AG08395 (cell line): ENCODE measurements at regions not wholly inside any gene's neighbourhood (a gene's known extent, or its start where the extent isn't known, plus 50 kb on each side); places are given as distances from the start of the nearest gene placed in this dataset.
A peak's percentile ranks its signal among the peaks of the same experiment; 100 is the strongest.
"Not testable (repeated sequence)": the region's sequence is repeated elsewhere in the genome, so short reads cannot be mapped to it uniquely, and the experiment has no call there.

Source experiments
- DNase-seq: peaks from one replicate; pipeline ENCODE4 v3.0.0; 2012; ENCODE audit warnings: mixed read lengths, low spot score

DNA sequence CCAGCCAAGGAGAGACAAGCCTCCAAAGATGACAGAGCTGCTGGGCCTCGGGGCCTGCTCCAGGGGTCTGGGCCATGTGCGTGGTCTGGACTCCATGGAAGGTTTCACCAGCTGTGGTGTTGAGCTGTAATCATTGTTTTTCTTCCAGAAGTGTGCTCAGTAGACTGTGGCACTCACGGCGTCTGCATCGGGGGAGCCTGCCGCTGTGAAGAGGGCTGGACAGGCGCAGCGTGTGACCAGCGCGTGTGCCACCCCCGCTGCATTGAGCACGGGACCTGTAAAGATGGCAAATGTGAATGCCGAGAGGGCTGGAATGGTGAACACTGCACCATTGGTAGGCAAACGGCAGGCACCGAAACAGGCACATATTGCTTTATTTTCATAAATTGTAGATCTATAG, 164.8 kb upstream of the WWC1 start:
- no peak for DNase-seq

GRCh38 chr5:168128111-168128510, 163.3 kb upstream of the WWC1 start:
- DNase-seq: no peak

DNA sequence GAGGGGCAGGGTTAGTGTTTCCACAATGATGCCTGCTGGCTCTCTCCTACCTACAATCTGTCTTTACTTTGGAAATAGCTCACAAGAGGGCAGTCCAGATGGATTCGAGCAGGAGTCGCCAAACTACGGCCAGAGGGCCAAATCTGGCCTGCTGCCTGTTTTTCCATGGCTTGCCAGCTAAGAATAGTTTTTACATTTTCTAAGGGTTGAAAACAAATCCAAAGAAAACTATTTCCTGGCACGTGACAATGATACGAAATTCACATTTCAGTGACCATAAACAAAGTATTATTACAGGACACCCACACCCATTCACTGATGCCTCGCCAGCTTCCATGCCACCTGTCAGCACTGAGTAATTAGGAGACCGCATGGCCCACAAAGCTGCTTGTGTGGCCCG, 162.9 kb upstream of the WWC1 start:
- no peak for DNase-seq

- no peak for DNase-seq
These were observed 159.9 kb upstream of the WWC1 start for GRCh38 chr5:168131519-168131918.

DNA sequence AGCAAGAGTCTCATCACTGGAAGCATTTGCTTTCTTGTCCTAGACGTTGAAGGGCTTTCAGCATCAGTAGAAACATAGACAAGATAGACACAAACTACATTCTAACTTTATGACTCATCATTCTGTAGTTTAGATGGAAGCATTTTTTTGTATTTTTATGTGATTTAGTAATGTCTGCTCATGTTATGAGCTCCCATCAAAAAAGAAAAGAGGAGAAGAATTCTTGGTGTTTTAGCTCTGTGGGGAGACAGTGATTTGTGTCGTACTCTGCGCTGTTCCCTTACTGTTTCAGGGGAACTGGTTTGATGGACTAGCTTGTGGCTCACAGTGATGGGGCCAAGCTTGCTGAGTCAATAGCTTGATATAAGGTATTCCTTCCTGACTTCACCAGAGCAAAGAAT, 159.2 kb upstream of the WWC1 start:
- DNase-seq: peak; percentile 70

DNA sequence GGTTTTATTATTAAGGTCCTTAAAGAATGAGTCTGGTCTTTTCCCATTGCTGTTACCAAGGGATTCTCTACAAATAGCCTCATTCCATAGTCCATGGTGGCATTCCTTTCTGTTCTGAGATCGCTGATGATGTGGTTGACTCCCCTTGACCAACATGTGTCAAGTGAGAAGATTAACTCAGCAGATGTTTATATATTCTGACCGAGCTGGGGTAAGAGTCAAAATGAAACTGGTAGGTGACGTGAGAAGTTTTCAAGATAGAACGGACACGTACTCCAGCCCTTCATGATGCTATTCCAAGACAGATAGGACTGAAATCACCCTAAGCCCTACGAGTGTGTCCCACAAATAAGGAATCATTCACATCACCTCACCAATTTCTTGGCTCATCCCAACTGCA, 155.5 kb upstream of the WWC1 start:
- no peak for DNase-seq

DNA sequence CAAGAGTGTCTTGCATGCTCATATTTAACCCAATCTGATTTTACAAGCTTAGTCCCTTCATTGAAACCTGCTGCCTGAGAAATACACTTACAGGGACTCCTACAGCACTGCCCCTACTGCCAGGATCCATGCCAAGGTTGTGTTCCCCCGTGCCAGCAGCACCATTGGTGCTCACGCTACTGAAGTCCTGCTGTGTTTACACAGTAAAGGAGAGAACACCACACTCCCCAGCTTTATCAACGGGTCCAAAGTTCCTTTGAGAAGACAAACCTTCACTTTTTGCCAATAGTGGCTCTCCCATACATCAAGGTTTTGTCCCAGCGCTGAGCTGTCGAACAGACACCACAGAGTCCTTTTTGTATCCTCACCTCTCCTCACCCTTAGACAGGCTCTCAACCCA, 155.1 kb upstream of the WWC1 start:
- DNase-seq: no peak

DNA sequence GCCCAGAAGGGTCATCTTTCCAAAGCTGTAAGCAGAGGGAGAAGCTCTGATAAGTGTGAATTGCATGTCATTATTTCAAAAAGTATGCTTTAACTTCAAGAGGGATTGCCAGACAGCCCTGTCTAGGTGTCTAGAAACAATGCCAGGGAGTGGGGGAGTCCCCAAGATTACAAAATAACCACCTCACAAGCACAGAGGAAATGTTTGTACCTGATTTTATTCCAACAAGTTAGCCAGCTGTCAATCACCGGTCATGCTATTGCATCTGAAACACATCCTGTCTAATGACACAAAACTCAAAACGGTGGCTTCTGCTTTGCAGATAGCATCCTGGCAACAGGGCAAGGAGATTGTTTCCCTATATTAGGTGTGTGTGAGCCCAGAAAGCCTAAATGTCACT, 154.2 kb upstream of the WWC1 start:
- DNase-seq: no peak

- no peak for DNase-seq
These were observed 151.2 kb upstream of the WWC1 start for GRCh38 chr5:168140241-168140640.

- DNase-seq: no peak
These were observed 149.0 kb upstream of the WWC1 start for GRCh38 chr5:168142402-168142801.

DNA sequence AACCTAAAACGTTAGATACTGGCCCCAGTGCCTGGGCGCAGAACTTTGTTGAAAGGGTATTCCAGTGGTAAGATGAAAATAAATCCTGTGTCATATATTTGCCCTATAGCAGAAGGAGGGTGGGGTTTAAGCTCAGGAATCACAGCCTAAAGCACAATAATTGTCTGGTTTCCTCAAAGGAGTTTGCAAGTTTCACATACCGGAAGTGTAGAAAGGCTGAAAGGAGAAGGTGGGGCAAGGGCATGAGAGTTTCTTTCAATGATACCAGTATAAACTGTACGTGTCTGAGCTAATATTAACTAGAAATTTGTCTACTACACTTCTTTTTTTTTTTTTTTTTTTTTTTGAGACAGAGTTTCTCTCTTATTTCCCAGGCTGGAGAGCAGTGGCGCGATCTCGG, 147.9 kb upstream of the WWC1 start:
- DNase-seq: not testable (repeated sequence)

DNA sequence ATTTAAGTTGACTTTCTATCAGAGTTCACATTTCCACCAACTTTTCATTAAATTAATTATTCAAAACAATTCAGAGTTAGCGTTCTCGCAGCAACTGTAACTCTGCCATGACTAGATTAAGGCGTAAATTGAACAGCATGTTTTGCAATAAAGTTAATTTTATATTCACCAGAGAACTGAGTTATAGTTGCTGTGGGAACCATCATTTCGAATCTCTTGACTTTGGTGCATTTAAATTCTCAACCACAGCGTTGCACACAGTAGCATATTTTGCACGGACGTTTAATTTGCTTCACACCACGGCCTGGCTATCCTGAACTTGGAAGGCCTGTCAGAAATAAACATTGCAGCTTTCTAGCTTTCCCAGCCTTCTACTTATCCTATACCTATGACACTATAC, 144.3 kb upstream of the WWC1 start:
- DNase-seq: no peak

GRCh38 chr5:168147568-168148360, 143.7 kb upstream of the WWC1 start:
- DNase-seq: no peak

- no peak for DNase-seq
These were observed 140.4 kb upstream of the WWC1 start for GRCh38 chr5:168151041-168151440.

DNA sequence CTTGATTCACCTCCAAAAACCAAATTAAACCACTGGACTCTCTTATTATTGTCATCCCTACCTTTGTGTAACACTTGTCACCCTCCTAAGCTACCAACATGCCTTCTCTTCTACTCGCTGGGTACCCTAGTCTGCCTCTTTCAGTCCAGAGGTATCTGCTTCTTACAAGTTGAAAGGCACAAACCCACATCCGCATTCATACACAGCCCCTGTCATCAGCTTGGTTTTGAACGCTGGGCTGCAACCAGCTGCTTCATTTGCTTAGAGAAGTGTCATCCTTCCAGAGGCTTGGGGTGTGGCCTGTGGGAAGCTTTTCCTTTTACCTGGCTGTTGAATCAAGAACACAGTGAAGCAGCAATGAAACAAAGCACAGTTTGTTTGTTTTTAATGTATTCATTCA, 138.8 kb upstream of the WWC1 start:
- no peak for DNase-seq

DNA sequence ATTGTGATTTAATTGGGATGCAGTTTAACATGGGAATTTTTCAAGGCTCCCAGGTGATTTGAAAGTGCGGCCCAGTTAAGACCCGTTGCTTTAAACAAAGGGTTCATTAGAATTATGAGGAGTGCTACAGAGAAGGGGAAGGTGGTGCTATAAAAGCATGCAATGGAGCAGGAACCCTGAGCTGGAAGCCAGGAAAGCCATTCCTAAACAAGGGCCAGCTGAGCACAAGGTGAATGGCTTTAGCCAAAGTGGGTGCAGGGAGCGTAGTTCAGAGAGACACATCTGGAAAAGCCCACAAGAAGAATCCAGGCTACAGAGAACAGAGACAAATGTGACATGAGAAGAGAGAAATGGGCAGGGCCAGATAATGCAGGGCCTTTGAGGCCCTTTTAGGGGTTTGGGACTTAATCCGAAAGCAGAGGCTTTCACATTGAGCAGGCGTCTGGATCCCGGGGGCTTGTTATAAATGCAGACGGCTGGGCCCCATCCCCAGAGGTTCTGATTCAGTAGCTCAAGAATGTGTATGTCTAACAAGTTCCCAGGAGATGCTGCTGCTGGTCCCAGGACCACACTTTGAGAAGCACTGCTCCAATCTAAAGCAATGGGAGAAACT, 138.1 kb upstream of the WWC1 start:
- DNase-seq: no peak

- peak; percentile 35 for DNase-seq
These were observed 137.6 kb upstream of the WWC1 start for GRCh38 chr5:168153876-168154270.

- no peak for DNase-seq
These were observed 135.9 kb upstream of the WWC1 start for GRCh38 chr5:168155585-168155984.

GRCh38 chr5:168156170-168156569, 135.3 kb upstream of the WWC1 start:
- DNase-seq: no peak

GRCh38 chr5:168157141-168157540, 134.3 kb upstream of the WWC1 start:
- no peak for DNase-seq

DNA sequence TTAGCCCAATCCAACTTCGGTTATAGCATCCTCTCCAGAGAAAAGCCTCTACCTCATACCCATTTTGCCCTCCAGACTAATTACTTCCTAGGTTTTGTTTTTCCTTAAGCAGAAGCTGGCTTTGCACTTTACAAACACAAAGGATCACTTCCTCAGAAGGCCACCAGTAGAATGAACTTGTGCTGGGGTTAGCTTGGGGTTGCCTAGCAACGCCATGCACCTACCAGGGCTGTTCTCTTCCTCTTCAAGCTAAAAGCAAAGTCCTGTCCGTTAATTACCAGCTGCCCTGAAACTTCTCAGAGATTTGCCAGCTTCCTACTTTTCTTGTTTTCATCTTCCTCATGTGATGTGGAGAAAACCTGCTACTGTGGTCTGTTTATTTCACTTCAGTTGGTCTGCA, 132.0 kb upstream of the WWC1 start:
- no peak for DNase-seq

DNA sequence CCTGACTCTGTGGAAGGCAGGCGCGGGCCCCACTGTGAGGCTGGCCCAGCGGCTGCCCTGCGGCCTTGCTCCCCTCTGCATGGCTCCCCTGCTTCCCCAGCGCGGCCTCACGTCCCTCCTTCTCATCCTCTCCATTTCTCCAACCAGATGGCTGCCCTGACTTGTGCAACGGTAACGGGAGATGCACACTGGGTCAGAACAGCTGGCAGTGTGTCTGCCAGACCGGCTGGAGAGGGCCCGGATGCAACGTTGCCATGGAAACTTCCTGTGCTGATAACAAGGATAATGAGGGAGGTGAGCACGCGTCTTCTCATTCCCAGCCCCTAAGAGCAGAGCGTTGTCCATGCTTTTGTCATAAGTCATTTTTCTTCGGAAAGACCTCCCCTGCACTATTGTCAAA, 129.0 kb upstream of the WWC1 start:
- no peak for DNase-seq

GRCh38 chr5:168163966-168164365, 127.5 kb upstream of the WWC1 start:
- no peak for DNase-seq
